H9 (cell line): ENCODE measurements at regions not wholly inside any gene's neighbourhood (a gene's known extent, or its start where the extent isn't known, plus 50 kb on each side); places are given as distances from the start of the nearest gene placed in this dataset.

Experiments
- DNase-seq: peaks from one replicate; pipeline ENCODE4 v3.0.0-alpha.2; 2017
- H2AFZ ChIP-seq: one replicate; pipeline ENCODE4 v1.6.1; 2013; ENCODE audit warnings: mild to moderate bottlenecking, low read length, control low read depth, moderate library complexity
- H2AK5ac ChIP-seq: 2 replicates; pipeline ENCODE4 v1.6.1; 2013; ENCODE audit warnings: low read length, control low read depth, mixed read lengths; ENCODE audit not compliant: insufficient read length
- H2BK120ac ChIP-seq: one replicate; pipeline ENCODE4 v1.6.1; 2013; ENCODE audit warnings: low read depth, mild to moderate bottlenecking, low read length, control low read depth, inconsistent platforms; ENCODE audit not compliant: poor library complexity, severe bottlenecking
- H2BK12ac ChIP-seq: 2 replicates; pipeline ENCODE4 v1.6.1; 2013; ENCODE audit warnings: low read length, control low read depth, mixed read lengths, low read depth; ENCODE audit not compliant: insufficient read length
- H2BK15ac ChIP-seq: 2 replicates; pipeline ENCODE4 v1.6.1; 2013; ENCODE audit warnings: low read depth, low read length, control low read depth
- H2BK20ac ChIP-seq: one replicate; pipeline ENCODE4 v1.6.1; 2013; ENCODE audit warnings: low read depth, mild to moderate bottlenecking, low read length, control low read depth, inconsistent platforms; ENCODE audit not compliant: poor library complexity, severe bottlenecking
- H2BK5ac ChIP-seq: 2 replicates; pipeline ENCODE4 v1.6.1; 2013; ENCODE audit warnings: low read length, control low read depth, mixed read lengths; ENCODE audit not compliant: insufficient read length
- H3K14ac ChIP-seq: 2 replicates; pipeline ENCODE4 v1.6.1; 2013; ENCODE audit warnings: low read length, control low read depth; ENCODE audit not compliant: insufficient read depth
- H3K18ac ChIP-seq: 2 replicates; pipeline ENCODE4 v1.6.1; 2013; ENCODE audit warnings: low read depth, mild to moderate bottlenecking, mixed read lengths, low read length, control low read depth; ENCODE audit not compliant: insufficient read length
- H3K23ac ChIP-seq: 2 replicates; pipeline ENCODE4 v1.6.1; 2013; ENCODE audit warnings: low read length, control low read depth, mixed read lengths, low read depth; ENCODE audit not compliant: insufficient read length
- H3K23me2 ChIP-seq: 2 replicates; pipeline ENCODE4 v1.6.1; 2013; ENCODE audit warnings: low read depth, mild to moderate bottlenecking, mixed read lengths, low read length, control low read depth; ENCODE audit not compliant: insufficient read length, poor library complexity, severe bottlenecking
- H3K27ac ChIP-seq: 2 replicates; pipeline ENCODE4 v1.5.1; 2013; ENCODE audit warnings: low read length, control low read depth, mixed read lengths, low read depth; ENCODE audit not compliant: insufficient read length
- H3K27me3 ChIP-seq: 2 replicates; pipeline ENCODE4 v1.6.1; 2013; ENCODE audit warnings: low read length, control low read depth, inconsistent platforms; ENCODE audit not compliant: insufficient read depth
- H3K4ac ChIP-seq: 2 replicates; pipeline ENCODE4 v1.6.1; 2013; ENCODE audit warnings: low read depth, mild to moderate bottlenecking, control low read depth, inconsistent platforms, low read length, moderate library complexity
- H3K4me1 ChIP-seq: 2 replicates; pipeline ENCODE4 v1.6.1; 2013; ENCODE audit warnings: low read length, control low read depth, inconsistent platforms; ENCODE audit not compliant: insufficient read depth
- H3K4me2 ChIP-seq: 2 replicates; pipeline ENCODE4 v1.6.1; 2013; ENCODE audit warnings: low read length, control low read depth, mixed read lengths; ENCODE audit not compliant: insufficient read length, insufficient read depth
- H3K56ac ChIP-seq: 2 replicates; pipeline ENCODE4 v1.6.1; 2013; ENCODE audit warnings: low read depth, mild to moderate bottlenecking, mixed read lengths, low read length, control low read depth; ENCODE audit not compliant: insufficient read length
- H3K79me1 ChIP-seq: 2 replicates; pipeline ENCODE4 v1.6.1; 2013; ENCODE audit warnings: low read depth, mild to moderate bottlenecking, moderate library complexity, low read length, control low read depth, inconsistent platforms; ENCODE audit not compliant: insufficient read depth, poor library complexity, severe bottlenecking
- H3K79me2 ChIP-seq: 2 replicates; pipeline ENCODE4 v1.6.1; 2013; ENCODE audit warnings: low read length, control low read depth, inconsistent platforms; ENCODE audit not compliant: insufficient read depth
- H3K9ac ChIP-seq: 2 replicates; pipeline ENCODE4 v1.6.1; 2013; ENCODE audit warnings: low read length, control low read depth, mixed read lengths; ENCODE audit not compliant: insufficient read length; ENCODE audit errors: extremely low read depth
- H3K9me3 ChIP-seq: one replicate; pipeline ENCODE4 v1.6.1; 2013; ENCODE audit warnings: low read depth, low read length, inconsistent platforms; ENCODE audit not compliant: control insufficient read depth
- H3T11ph ChIP-seq: one replicate; pipeline ENCODE4 v1.6.1; 2013; ENCODE audit warnings: mild to moderate bottlenecking, low read length, control low read depth, inconsistent platforms
- H4K20me1 ChIP-seq: one replicate; pipeline ENCODE4 v1.6.1; 2013; ENCODE audit not compliant: control insufficient read depth, insufficient read length, insufficient read depth
- H4K5ac ChIP-seq: 2 replicates; pipeline ENCODE4 v1.6.1; 2013; ENCODE audit warnings: low read depth, mild to moderate bottlenecking, mixed read lengths, low read length, control low read depth; ENCODE audit not compliant: insufficient read length
- H4K8ac ChIP-seq: replicated peaks from 2 replicates; pipeline ENCODE4 v1.6.1; 2013; ENCODE audit warnings: low read length, control low read depth, mixed read lengths, low read depth; ENCODE audit not compliant: insufficient read length
- H4K91ac ChIP-seq: 2 replicates; pipeline ENCODE4 v1.6.1; 2013; ENCODE audit warnings: low read depth, mild to moderate bottlenecking, moderate library complexity, mixed read lengths, low read length, control low read depth; ENCODE audit not compliant: insufficient read length
- H3K27ac Mint-ChIP-seq, 3 experiments: 2 replicates in 2 of 3; 3 replicates in 1 of 3; pipeline ENCODE4 v1.8.0; 2020 to 2021; ENCODE audit warnings: mixed read lengths in 3 of 3, mild to moderate bottlenecking in 1 of 3, moderate library complexity in 1 of 3
- H3K27me3 Mint-ChIP-seq: 2 replicates; pipeline ENCODE4 v1.8.0; 2021; ENCODE audit warnings: low read depth, mild to moderate bottlenecking, moderate library complexity, mixed read lengths
- H3K36me3 Mint-ChIP-seq, 3 experiments: 2 replicates in 2 of 3; 3 replicates in 1 of 3; pipeline ENCODE4 v1.8.0; 2020 to 2021; ENCODE audit warnings: low read depth in 3 of 3, mixed read lengths in 3 of 3; ENCODE audit not compliant: insufficient read depth in 1 of 3
- H3K4me1 Mint-ChIP-seq, 2 experiments: 2 replicates each; pipeline ENCODE4 v1.8.0; 2020; ENCODE audit warnings: mixed read lengths in 2 of 2
- H3K4me3 Mint-ChIP-seq, 2 experiments: 2 replicates in 1 of 2; 3 replicates in 1 of 2; pipeline ENCODE4 v1.8.0; 2020 to 2021; ENCODE audit warnings: mild to moderate bottlenecking in 2 of 2, mixed read lengths in 2 of 2, moderate library complexity in 1 of 2
- H3K9me3 Mint-ChIP-seq, 2 experiments: 2 replicates in 1 of 2; 3 replicates in 1 of 2; pipeline ENCODE4 v1.8.0; 2020; ENCODE audit warnings: mild to moderate bottlenecking in 2 of 2, mixed read lengths in 2 of 2, moderate library complexity in 1 of 2
- CTCF ChIP-seq: fragments of 200-600 bp; sonication (generic); conservative IDR thresholded peaks from 3 replicates; pipeline ENCODE4 v1.8.0; 2021; ENCODE audit warnings: antibody characterized with exemption, mild to moderate bottlenecking
- WGBS: extraction: QIAGEN DNeasy Blood & Tissue Kit; methylation state at CpG from one replicate; pipeline ENCODE4 v1.1.7; 2013; ENCODE audit warnings: missing lambda C conversion rate, low lambda C conversion rate, mixed read lengths; ENCODE audit not compliant: insufficient read length; ENCODE audit errors: extremely low coverage; 5-methylcytosine and 5-hydroxymethylcytosine counted together

GRCh38 chr2:128732976-128733431, 414.3 kb upstream of the HS6ST1 start:
- Histone ChIP-seq H3K23me2 (no peaks in the 10 kb centered on the region), H3K27me3 (no peaks in the 10 kb centered on the region), H4K8ac (no peak overlapping the region), H3K9ac (no peak overlapping the region), H3K4me2 (no peak overlapping the region), H4K20me1 (no peaks in the 10 kb centered on the region), H4K5ac (no peak overlapping the region), H3K9me3 (no peaks in the 10 kb centered on the region), H2BK12ac (no peak overlapping the region), H3K79me1 (no peaks in the 10 kb centered on the region), H2BK20ac (no peak overlapping the region), H2AFZ (no peak overlapping the region), H3K4ac (no peak overlapping the region), H3K23ac (no peak overlapping the region), H3K79me2 (no peaks in the 10 kb centered on the region), H2BK120ac (no peak overlapping the region), H2BK5ac (no peak overlapping the region), H2BK15ac (no peak overlapping the region), H3K18ac (no peak overlapping the region), H3K56ac (no peak overlapping the region), H3K4me1 (no peaks in the 10 kb centered on the region), H3K14ac (no peak overlapping the region), H3K27ac (no peak overlapping the region), H3T11ph (no peak overlapping the region), H2AK5ac (no peak overlapping the region), H4K91ac (no peak overlapping the region)
- Mint-ChIP-seq H3K36me3 (peaks cover 0 to 9% (median 2%) of the 10 kb centered on the region in 3 experiments; a peak in 5 of 7 replicates), H3K9me3 (peaks cover 3 to 4% of the 10 kb centered on the region in 2 experiments; a peak in 2 of 5 replicates), H3K4me1 (peaks cover 11 to 15% of the 10 kb centered on the region in 2 experiments), H3K27ac (no peak overlapping the region), H3K4me3 (no peak overlapping the region), H3K27me3 (peaks cover 12% of the 10 kb centered on the region)
- WGBS, result no CpG with 5 or more reads among the region's 4 CpGs
- TF ChIP-seq CTCF, result no peak
- DNase-seq, result no peak
